ENCODE measurements at regions not wholly inside any gene's neighbourhood (a gene's known extent, or its start where the extent isn't known, plus 50 kb on each side); places are given as distances from the start of the nearest gene placed in this dataset.

DNA sequence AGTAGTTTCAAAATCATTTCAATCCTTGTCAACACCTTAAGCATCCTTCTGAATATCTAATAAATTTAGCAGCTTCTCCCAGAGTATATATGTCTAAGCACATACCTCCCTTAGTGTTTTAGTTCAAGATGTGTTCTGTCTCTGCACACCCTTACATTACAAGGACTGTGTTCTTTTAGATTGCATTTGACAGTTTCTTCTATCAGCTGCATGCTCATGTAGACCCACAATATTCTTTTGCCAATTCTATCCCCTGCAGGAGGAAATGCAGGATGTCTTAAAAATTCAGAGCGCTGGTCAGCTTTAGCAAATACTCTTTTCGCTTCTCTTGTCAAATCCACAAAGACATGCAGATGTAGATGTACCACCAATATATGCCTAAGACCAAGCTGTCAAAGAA is 145.8 kb upstream of the SLC30A5 start:
- Histone ChIP-seq H3K4me1 (ENCODE audit: control insufficient read depth, insufficient read depth, low read length) (no peaks in the 10 kb centered on the region), H3K27me3 (ENCODE audit: control insufficient read depth, insufficient read depth, low read length) (no peaks in the 10 kb centered on the region), H3K27ac (ENCODE audit: low read length) (no peak overlapping the region), H3K9me3 (ENCODE audit: control insufficient read depth, insufficient read depth, low read length) (no peaks in the 10 kb centered on the region), H3K4me3 (ENCODE audit: low read length) (no peak overlapping the region), H3K36me3 (ENCODE audit: control insufficient read depth, insufficient read depth, low read length) (no peaks in the 10 kb centered on the region)
- no peaks in the 10 kb centered on the region for H3K9me3 Mint-ChIP-seq
- H3K4me3 Mint-ChIP-seq = no peak overlapping the region
- 93% methylated on average over 2 of the region's 2 CpGs for WGBS (ENCODE audit: insufficient coverage)
- ATAC-seq = no peak
- DNase-seq = no peak
- H3K4me1 Mint-ChIP-seq = no peaks in the 10 kb centered on the region
- peaks cover 0 to 4% of the 10 kb centered on the region in 2 donors for H3K27me3 Mint-ChIP-seq (ENCODE audit: low read depth in 2 of 2)
- no peaks in the 10 kb centered on the region for H3K36me3 Mint-ChIP-seq
- TF ChIP-seq, protein P1, sequence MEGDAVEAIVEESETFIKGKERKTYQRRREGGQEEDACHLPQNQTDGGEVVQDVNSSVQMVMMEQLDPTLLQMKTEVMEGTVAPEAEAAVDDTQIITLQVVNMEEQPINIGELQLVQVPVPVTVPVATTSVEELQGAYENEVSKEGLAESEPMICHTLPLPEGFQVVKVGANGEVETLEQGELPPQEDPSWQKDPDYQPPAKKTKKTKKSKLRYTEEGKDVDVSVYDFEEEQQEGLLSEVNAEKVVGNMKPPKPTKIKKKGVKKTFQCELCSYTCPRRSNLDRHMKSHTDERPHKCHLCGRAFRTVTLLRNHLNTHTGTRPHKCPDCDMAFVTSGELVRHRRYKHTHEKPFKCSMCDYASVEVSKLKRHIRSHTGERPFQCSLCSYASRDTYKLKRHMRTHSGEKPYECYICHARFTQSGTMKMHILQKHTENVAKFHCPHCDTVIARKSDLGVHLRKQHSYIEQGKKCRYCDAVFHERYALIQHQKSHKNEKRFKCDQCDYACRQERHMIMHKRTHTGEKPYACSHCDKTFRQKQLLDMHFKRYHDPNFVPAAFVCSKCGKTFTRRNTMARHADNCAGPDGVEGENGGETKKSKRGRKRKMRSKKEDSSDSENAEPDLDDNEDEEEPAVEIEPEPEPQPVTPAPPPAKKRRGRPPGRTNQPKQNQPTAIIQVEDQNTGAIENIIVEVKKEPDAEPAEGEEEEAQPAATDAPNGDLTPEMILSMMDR (IDR thresholded peaks at IDR 0.05) = no peak
- intact Hi-C loops (cut with micrococcal nuclease) = no loop called here
- no peak overlapping the region for H3K27ac Mint-ChIP-seq

DNA sequence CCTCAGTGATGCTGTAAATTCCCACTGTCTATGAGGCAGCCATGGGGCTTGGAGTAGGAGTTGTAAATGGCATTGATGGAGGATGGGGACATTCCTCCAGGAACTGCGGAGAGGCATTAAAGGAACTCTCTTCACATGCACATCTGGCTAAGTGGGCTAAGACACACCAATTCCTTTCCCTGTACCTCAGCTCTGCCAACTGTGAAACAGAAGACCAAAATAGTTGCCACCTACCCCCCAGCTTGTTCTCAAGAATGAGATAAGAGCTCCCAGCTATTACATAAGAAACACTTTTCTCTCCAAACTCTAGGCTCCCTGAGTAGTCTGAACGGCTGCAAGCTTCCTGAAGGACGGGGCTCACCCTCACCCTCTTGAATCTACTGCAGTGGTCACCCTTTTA is 144.6 kb upstream of the SLC30A5 start:
- H3K4me1 Mint-ChIP-seq = no peaks in the 10 kb centered on the region
- no peak overlapping the region for H3K27ac ChIP-seq (ENCODE audit: low read length)
- WGBS (ENCODE audit: insufficient coverage) = 84% methylated on average over 3 of the region's 3 CpGs
- no peaks in the 10 kb centered on the region for H3K9me3 ChIP-seq (ENCODE audit: control insufficient read depth, insufficient read depth, low read length)
- no peak overlapping the region for H3K27ac Mint-ChIP-seq
- H3K36me3 ChIP-seq (ENCODE audit: control insufficient read depth, insufficient read depth, low read length) = no peaks in the 10 kb centered on the region
- H3K4me1 ChIP-seq (ENCODE audit: control insufficient read depth, insufficient read depth, low read length) = no peaks in the 10 kb centered on the region
- TF ChIP-seq, protein P1 (IDR thresholded peaks at IDR 0.05) = no peak
- no peak overlapping the region for H3K4me3 ChIP-seq (ENCODE audit: low read length)
- no peaks in the 10 kb centered on the region for H3K9me3 Mint-ChIP-seq
- H3K36me3 Mint-ChIP-seq = no peaks in the 10 kb centered on the region
- no peaks in the 10 kb centered on the region for H3K27me3 ChIP-seq (ENCODE audit: control insufficient read depth, insufficient read depth, low read length)
- H3K27me3 Mint-ChIP-seq (ENCODE audit: low read depth in 2 of 2) = peaks cover 0 to 6% of the 10 kb centered on the region in 2 donors
- intact Hi-C loops (cut with micrococcal nuclease) = no loop called here
- no peak overlapping the region for H3K4me3 Mint-ChIP-seq
- ATAC-seq (no peak), DNase-seq (no peak)

DNA sequence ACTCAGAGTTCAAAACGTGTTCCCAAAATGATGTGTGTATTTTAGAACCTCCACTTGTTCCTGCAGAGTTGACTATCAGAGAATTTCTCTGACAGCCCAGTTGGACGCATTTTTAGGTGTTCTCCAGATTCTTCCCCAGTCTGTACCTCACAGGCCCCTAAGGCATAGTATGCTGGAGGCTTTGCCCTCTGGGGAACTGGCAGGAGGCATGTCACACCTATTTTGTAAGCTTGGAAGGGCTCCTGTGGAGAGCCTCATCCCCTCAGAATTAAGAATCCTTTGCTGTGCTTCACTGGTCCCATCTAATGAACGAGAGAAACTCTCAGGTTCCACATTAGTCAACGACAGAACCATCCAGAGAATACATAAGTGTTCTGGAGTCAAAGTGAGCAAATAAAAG is 144.1 kb upstream of the SLC30A5 start:
- Mint-ChIP-seq H3K4me1 (no peaks in the 10 kb centered on the region), H3K27ac (no peak overlapping the region), H3K36me3 (no peaks in the 10 kb centered on the region), H3K9me3 (no peaks in the 10 kb centered on the region), H3K27me3 (ENCODE audit: low read depth in 2 of 2) (peaks cover 0 to 6% of the 10 kb centered on the region in 2 donors), H3K4me3 (no peak overlapping the region)
- Histone ChIP-seq H3K36me3 (ENCODE audit: control insufficient read depth, insufficient read depth, low read length) (no peaks in the 10 kb centered on the region), H3K4me1 (ENCODE audit: control insufficient read depth, insufficient read depth, low read length) (no peaks in the 10 kb centered on the region), H3K27me3 (ENCODE audit: control insufficient read depth, insufficient read depth, low read length) (no peaks in the 10 kb centered on the region), H3K27ac (ENCODE audit: low read length) (no peak overlapping the region), H3K4me3 (ENCODE audit: low read length) (no peak overlapping the region), H3K9me3 (ENCODE audit: control insufficient read depth, insufficient read depth, low read length) (no peaks in the 10 kb centered on the region)
- 79% methylated on average over 4 of the region's 4 CpGs for WGBS (ENCODE audit: insufficient coverage)
- no peak for DNase-seq
- TF ChIP-seq, protein P1 (IDR thresholded peaks at IDR 0.05) = no peak
- intact Hi-C loops (cut with micrococcal nuclease) = no loop called here
- ATAC-seq = no peak

DNA sequence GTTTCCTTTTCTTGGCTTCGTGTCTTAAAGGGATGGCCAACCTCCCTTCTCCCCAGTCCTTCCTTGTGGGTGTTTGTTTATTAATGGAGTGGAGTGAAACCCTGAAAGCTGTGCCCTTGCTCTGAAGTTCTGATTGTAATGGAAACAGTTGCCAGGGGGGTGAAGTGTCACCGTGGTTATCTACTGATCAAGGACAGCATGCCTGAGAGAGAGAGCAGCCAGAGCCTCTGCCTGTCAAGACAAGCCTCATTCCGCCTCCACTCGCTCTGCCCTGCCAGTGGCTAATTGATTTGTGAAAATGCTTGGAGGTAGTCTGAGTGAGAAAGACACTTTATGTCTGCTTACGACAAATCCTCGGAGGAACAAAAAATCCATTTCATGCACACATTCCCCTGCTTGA is 143.7 kb upstream of the SLC30A5 start:
- no peak for DNase-seq
- Histone ChIP-seq H3K27ac (ENCODE audit: low read length) (no peak overlapping the region), H3K4me1 (ENCODE audit: control insufficient read depth, insufficient read depth, low read length) (no peaks in the 10 kb centered on the region), H3K36me3 (ENCODE audit: control insufficient read depth, insufficient read depth, low read length) (no peaks in the 10 kb centered on the region), H3K27me3 (ENCODE audit: control insufficient read depth, insufficient read depth, low read length) (no peaks in the 10 kb centered on the region), H3K9me3 (ENCODE audit: control insufficient read depth, insufficient read depth, low read length) (no peaks in the 10 kb centered on the region), H3K4me3 (ENCODE audit: low read length) (no peak overlapping the region)
- Mint-ChIP-seq H3K4me1 (no peaks in the 10 kb centered on the region), H3K9me3 (no peaks in the 10 kb centered on the region), H3K27me3 (ENCODE audit: low read depth in 2 of 2) (peaks cover 0 to 6% of the 10 kb centered on the region in 2 donors), H3K36me3 (no peaks in the 10 kb centered on the region), H3K27ac (no peak overlapping the region), H3K4me3 (no peak overlapping the region)
- TF ChIP-seq, protein P1 (IDR thresholded peaks at IDR 0.05) = no peak
- WGBS (ENCODE audit: insufficient coverage) = 76% methylated on average over 5 of the region's 6 CpGs
- intact Hi-C loops (cut with micrococcal nuclease) = no loop called here
- no peak for ATAC-seq
